Natural killer cell (primary cell): ENCODE measurements at regions not wholly inside any gene's neighbourhood (a gene's known extent, or its start where the extent isn't known, plus 50 kb on each side); places are given as distances from the start of the nearest gene placed in this dataset.

Source experiments
- ATAC-seq, 3 donors: fragments of 150-1000 bp in 2 of 3; fragments of 200-7000 bp in 1 of 3; cut with Tn5 transposase; 1 replicate in 1 of 3; 2 replicates in 2 of 3; pipeline ENCODE4 v1.10.0; 2021; ENCODE audit warnings: mild to moderate bottlenecking in 2 of 3, moderate library complexity in 2 of 3
- DNase-seq, 2 donors: peaks; one replicate each; pipeline versions ENCODE4 v3.0.0 to v3.0.0-alpha.2; 2013 to 2021; ENCODE audit warnings: mixed read lengths in 1 of 2
- H3K27ac ChIP-seq: one replicate; pipeline ENCODE4 v1.5.1; 2013; ENCODE audit warnings: mild to moderate bottlenecking, low read length
- H3K27me3 ChIP-seq: one replicate; pipeline ENCODE4 v1.6.1; 2013; ENCODE audit warnings: low read length; ENCODE audit not compliant: control insufficient read depth, insufficient read depth
- H3K36me3 ChIP-seq: one replicate; pipeline ENCODE4 v1.6.1; 2013; ENCODE audit warnings: low read length; ENCODE audit not compliant: control insufficient read depth, insufficient read depth
- H3K4me1 ChIP-seq: one replicate; pipeline ENCODE4 v1.6.1; 2013; ENCODE audit warnings: low read length; ENCODE audit not compliant: control insufficient read depth, insufficient read depth
- H3K4me3 ChIP-seq: one replicate; pipeline ENCODE4 v1.5.1; 2013; ENCODE audit warnings: low read length
- H3K9me3 ChIP-seq: one replicate; pipeline ENCODE4 v1.6.1; 2013; ENCODE audit warnings: low read length; ENCODE audit not compliant: control insufficient read depth, insufficient read depth
- H3K27ac Mint-ChIP-seq, 2 donors: one replicate each; pipeline ENCODE4 v1.8.0; 2022; ENCODE audit warnings: mild to moderate bottlenecking in 2 of 2, mixed read lengths in 2 of 2, moderate library complexity in 1 of 2
- H3K27me3 Mint-ChIP-seq, 2 donors: one replicate each; pipeline ENCODE4 v1.8.0; 2022; ENCODE audit warnings: low read depth in 2 of 2, mixed read lengths in 2 of 2
- H3K36me3 Mint-ChIP-seq: one replicate; pipeline ENCODE4 v1.8.0; 2022; ENCODE audit warnings: mixed read lengths
- H3K4me1 Mint-ChIP-seq, 2 donors: one replicate each; pipeline ENCODE4 v1.8.0; 2022; ENCODE audit warnings: mixed read lengths in 2 of 2
- H3K4me3 Mint-ChIP-seq: one replicate; pipeline ENCODE4 v1.8.0; 2022; ENCODE audit warnings: mild to moderate bottlenecking, moderate library complexity, mixed read lengths
- H3K9me3 Mint-ChIP-seq, 2 donors: one replicate each; pipeline ENCODE4 v1.8.0; 2022; ENCODE audit warnings: mixed read lengths in 2 of 2
- CTCF ChIP-seq: fragments of 200-600 bp; IDR thresholded peaks from one replicate; pipeline ENCODE4 v1.8.0; 2022; ENCODE audit warnings: antibody characterized with exemption
- WGBS: methylation state at CpG from one replicate; pipeline ENCODE4 v1.1.7; 2013; ENCODE audit warnings: missing lambda C conversion rate; ENCODE audit not compliant: insufficient coverage; 5-methylcytosine and 5-hydroxymethylcytosine counted together
- intact Hi-C: fragments of 100-400 bp; cut with micrococcal nuclease; formaldehyde crosslinking; loops from one replicate; pipeline ENCODE4 v1.14.2; 2022

- no peaks in the 10 kb centered on the region for H3K27me3 ChIP-seq
- Mint-ChIP-seq H3K9me3 (no peaks in the 10 kb centered on the region), H3K4me1 (no peaks in the 10 kb centered on the region), H3K27me3 (peaks cover 0 to 6% of the 10 kb centered on the region in 2 donors), H3K4me3 (no peak overlapping the region), H3K36me3 (no peaks in the 10 kb centered on the region), H3K27ac (no peak overlapping the region)
- no peak for ATAC-seq
- 86% methylated on average over 1 of the region's 1 CpG for WGBS
- no peak for DNase-seq
- H3K36me3 ChIP-seq, result no peaks in the 10 kb centered on the region
- no peak for TF ChIP-seq CTCF
- no peak overlapping the region for H3K27ac ChIP-seq
- intact Hi-C loops, result no loop called here
- no peaks in the 10 kb centered on the region for H3K9me3 ChIP-seq
- H3K4me1 ChIP-seq, result no peaks in the 10 kb centered on the region
- H3K4me3 ChIP-seq, result no peak overlapping the region
Observed at GRCh38 chr7:32273297-32273696, 203.1 kb upstream of the PDE1C start.

- H3K27ac Mint-ChIP-seq, result no peak overlapping the region
- H3K27me3 ChIP-seq, result no peaks in the 10 kb centered on the region
- no peak overlapping the region for H3K4me3 ChIP-seq
- ATAC-seq (no peak), DNase-seq (no peak)
- H3K27me3 Mint-ChIP-seq, result no peaks in the 10 kb centered on the region
- H3K36me3 Mint-ChIP-seq, result no peaks in the 10 kb centered on the region
- no peak overlapping the region for H3K4me3 Mint-ChIP-seq
- no peaks in the 10 kb centered on the region for H3K36me3 ChIP-seq
- TF ChIP-seq CTCF, result no peak
- peaks cover 2 to 3% of the 10 kb centered on the region in 2 donors for H3K9me3 Mint-ChIP-seq
- no peaks in the 10 kb centered on the region for H3K9me3 ChIP-seq
- H3K4me1 Mint-ChIP-seq, result no peaks in the 10 kb centered on the region
- WGBS, result 85% methylated on average over 16 of the region's 16 CpGs
- no peaks in the 10 kb centered on the region for H3K4me1 ChIP-seq
- intact Hi-C loops, result no loop called here
- H3K27ac ChIP-seq, result no peak overlapping the region
Observed at GRCh38 chr7:32266932-32267475, 196.8 kb upstream of the PDE1C start.

- DNase-seq (no peak), ATAC-seq (no peak)
- no peaks in the 10 kb centered on the region for H3K27me3 ChIP-seq
- no peak overlapping the region for H3K4me3 ChIP-seq
- no peaks in the 10 kb centered on the region for H3K9me3 ChIP-seq
- no peak for TF ChIP-seq CTCF
- H3K27ac ChIP-seq, result no peak overlapping the region
- Mint-ChIP-seq H3K27me3 (no peaks in the 10 kb centered on the region), H3K27ac (no peak overlapping the region), H3K4me1 (no peaks in the 10 kb centered on the region), H3K9me3 (peaks cover 2 to 3% of the 10 kb centered on the region in 2 donors), H3K36me3 (no peaks in the 10 kb centered on the region), H3K4me3 (no peak overlapping the region)
- H3K36me3 ChIP-seq, result no peaks in the 10 kb centered on the region
- WGBS, result 88% methylated on average over 2 of the region's 2 CpGs
- intact Hi-C loops, result no loop called here
- H3K4me1 ChIP-seq, result no peaks in the 10 kb centered on the region
Observed at GRCh38 chr7:32264702-32265284, 194.6 kb upstream of the PDE1C start.

- Histone ChIP-seq H3K27me3 (no peaks in the 10 kb centered on the region), H3K36me3 (no peaks in the 10 kb centered on the region), H3K27ac (no peak overlapping the region), H3K4me1 (no peaks in the 10 kb centered on the region), H3K4me3 (no peak overlapping the region), H3K9me3 (no peaks in the 10 kb centered on the region)
- TF ChIP-seq CTCF, result no peak
- no peak for DNase-seq
- no peak overlapping the region for H3K4me3 Mint-ChIP-seq
- H3K4me1 Mint-ChIP-seq, result no peaks in the 10 kb centered on the region
- no peak for ATAC-seq
- no peaks in the 10 kb centered on the region for H3K27me3 Mint-ChIP-seq
- peaks cover 2 to 3% of the 10 kb centered on the region in 2 donors for H3K9me3 Mint-ChIP-seq
- H3K36me3 Mint-ChIP-seq, result no peaks in the 10 kb centered on the region
- intact Hi-C loops, result no loop called here
- no peak overlapping the region for H3K27ac Mint-ChIP-seq
Observed at GRCh38 chr7:32263611-32264010, 193.4 kb upstream of the PDE1C start.
